SK-MEL-5 (cell line): ENCODE measurements at regions not wholly inside any gene's neighbourhood (a gene's known extent, or its start where the extent isn't known, plus 50 kb on each side); places are given as distances from the start of the nearest gene placed in this dataset.

Source experiments
- DNase-seq: peaks from one replicate; pipeline ENCODE4 v3.0.0-alpha.2; 2016; ENCODE audit warnings: low read depth, low spot score
- in situ Hi-C: cut with HindIII; loops from 2 replicates; pipeline ENCODE4 v1.10.0; 2016; ENCODE audit warnings: low sequenced_read_pairs, high pct_unique_total_duplicates, low pct_unique_long_range_greater_than_20kb

- in situ Hi-C loops, result no loop called here
- DNase-seq, result no peak
Observed at GRCh38 chr15:72968531-72968922, 83.7 kb upstream of the NEO1 start.

GRCh38 chr15:72967811-72968530, 84.3 kb upstream of the NEO1 start:
- no peak for DNase-seq
- in situ Hi-C loops, result no loop called here

DNA sequence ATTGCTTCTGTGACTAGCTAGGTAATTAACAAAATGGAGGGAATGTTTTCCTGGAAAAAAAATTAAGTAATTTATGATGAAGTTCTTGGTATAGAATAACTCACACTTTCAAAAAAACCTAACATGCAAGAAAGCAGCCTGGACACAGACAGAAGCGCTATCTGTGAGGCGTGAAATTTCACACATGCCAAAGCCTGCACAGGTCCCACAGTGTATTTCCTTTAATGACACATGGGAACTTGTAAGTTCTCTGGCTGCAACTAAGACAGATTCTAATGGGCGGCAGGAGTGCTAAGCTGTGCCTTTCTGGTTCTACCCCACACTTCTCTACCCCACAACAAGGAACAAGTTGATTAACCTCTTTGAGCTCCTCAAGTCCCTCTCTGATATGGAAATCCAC, 84.9 kb upstream of the NEO1 start:
- DNase-seq, result no peak
- in situ Hi-C loops, result no loop called here

DNA sequence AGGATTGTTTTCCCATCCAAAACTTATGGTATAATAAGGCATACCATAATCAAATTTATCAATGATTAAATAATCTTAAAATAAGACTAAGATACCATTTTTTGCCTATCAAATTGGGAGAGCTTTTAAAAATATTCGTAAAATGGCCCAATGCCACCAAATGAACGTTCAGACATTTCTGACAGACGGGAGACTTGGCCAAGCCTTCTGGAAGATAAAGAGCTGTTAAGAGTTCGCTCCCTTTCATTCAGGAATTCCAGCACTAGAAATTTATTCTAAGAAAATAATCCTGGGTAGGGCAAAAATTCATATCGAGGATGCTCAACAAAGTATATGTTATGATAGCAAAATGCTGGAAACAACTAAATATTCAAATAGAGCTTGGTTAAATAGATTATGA, 85.6 kb upstream of the NEO1 start:
- in situ Hi-C loops, result no loop called here
- DNase-seq, result no peak

DNA sequence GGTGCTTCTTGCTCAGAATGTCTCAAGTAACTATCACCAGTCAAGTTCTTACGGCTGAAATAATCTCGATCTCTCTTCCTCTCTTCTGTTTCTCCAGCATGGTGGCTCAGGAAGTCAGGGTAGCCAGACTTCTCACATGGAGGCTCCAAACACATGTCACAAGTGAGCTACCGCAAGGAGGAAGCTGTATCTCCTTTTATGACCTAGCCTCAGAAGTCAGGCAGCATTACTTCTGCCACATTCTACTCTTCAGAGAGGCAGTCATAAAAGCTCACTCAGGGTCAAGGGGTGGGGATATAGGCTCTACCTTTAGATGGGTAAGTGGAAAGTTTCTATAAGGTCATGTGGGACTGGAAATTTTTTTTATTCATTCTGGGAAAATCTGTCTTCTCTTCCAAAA, 86.6 kb upstream of the NEO1 start:
- in situ Hi-C loops, result no loop called here

GRCh38 chr15:72964542-72964941, 87.7 kb upstream of the NEO1 start:
- in situ Hi-C loops, result no loop called here

More for the DNA sequence above, 86.6 kb upstream of the NEO1 start:
- DNase-seq, result no peak

DNA sequence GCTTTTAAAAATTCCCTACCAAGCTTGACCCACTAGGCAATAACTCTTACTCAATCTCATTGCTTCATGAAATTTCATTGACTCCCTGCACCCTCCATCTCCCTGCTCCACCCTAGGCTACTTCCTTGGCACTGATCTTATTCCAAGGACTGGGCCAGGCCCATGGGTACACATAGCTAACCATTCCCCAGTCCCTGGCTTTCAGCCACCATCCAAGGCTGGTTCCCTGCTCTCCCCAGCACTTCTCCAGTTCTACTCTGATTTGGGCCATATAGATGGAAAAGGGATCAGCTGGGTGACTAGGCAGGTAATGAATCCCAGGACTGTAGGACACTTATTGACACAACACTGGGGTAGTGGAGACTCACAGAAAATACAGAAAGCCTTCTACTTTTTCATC, 88.1 kb upstream of the NEO1 start:
- in situ Hi-C loops, result no loop called here
- DNase-seq, result no peak

More at GRCh38 chr15:72964542-72964941, 87.7 kb upstream of the NEO1 start:
- DNase-seq, result no peak

GRCh38 chr15:72962054-72962702, 90.1 kb upstream of the NEO1 start:
- no peak for DNase-seq
- in situ Hi-C loops, result no loop called here

DNA sequence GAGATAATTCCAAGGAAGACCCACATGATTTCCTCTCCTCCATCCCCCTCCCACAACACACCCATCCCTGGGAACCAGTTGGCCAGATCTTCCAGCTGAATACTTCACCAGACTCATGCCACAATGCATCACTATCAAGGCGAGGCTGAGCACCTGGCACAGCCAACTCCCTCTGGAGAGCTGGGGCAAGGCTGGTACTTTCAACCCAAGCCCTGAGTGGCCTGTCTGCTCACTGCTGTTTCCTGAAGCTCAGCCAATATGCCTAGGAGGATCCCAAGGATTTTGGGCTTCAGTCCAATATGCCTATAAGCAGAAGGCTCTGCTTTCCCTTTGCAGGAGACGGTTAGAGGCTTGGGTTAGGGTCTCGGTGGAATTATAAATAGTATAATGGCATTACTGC, 90.9 kb upstream of the NEO1 start:
- in situ Hi-C loops, result no loop called here
- DNase-seq, result no peak

DNA sequence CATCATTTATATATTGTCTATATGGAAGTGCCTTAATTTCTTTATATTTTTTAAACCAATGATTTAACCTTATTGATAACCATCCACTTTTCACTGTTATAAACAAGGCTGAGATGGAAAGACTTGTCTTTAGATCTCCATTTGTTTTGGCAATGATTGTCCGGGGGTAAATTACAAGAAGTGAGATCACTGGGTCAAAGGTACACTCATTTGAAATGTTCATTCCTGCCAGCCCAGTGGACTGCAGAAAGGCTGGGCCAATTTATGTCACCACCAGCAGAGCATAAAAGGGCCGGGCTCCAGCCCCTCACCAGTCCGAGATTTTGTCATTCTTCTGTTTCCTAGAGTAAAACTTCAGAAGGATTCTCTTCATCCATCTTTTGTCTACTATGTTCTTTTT, 93.6 kb upstream of the NEO1 start:
- no peak for DNase-seq
- in situ Hi-C loops, result no loop called here

GRCh38 chr15:72953306-72953705, 99.0 kb upstream of the NEO1 start:
- in situ Hi-C loops, result no loop called here
- DNase-seq, result no peak

GRCh38 chr15:72952151-72952550, 100.1 kb upstream of the NEO1 start:
- DNase-seq, result no peak
- in situ Hi-C loops, result no loop called here

- in situ Hi-C loops, result no loop called here
- no peak for DNase-seq
Observed at GRCh38 chr15:72948662-72949061, 103.6 kb upstream of the NEO1 start.

DNA sequence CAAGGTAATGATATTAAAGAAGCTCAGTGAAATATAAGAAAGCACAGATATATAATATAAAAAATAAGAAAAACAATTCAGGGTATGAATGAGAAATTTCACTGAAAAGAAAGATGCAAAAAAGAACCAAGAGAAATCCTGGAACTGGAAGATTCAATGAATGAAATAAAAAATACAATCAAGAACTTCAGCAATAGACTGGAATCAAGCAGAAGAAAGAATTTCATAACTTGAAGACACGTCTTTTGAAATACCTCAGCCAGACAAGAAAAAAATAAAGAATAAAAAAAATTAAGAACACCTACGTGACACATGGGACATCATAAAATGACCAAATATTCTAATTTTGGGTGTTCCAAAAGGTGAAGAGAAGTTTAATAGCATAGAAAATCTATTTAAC, 104.6 kb upstream of the NEO1 start:
- no peak for DNase-seq

DNA sequence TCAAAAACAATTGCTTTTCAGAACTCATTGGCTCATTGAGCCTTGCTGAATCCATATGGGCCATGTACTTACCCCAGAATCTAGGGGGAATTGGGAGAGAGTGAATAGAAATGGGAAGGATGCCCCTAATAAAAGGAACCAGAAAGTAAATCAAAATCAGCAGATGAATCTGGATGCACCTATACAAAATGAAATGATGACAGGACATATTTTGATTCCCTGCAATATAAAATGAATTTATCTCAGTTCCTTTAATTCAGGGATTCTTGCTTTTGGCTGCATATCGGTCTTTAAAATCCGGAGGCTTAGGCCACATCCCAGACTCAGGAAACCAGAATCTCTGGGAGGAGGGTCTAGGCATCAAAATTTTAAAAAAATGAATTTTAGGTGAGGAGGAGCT, 107.7 kb upstream of the NEO1 start:
- in situ Hi-C loops, result no loop called here
- DNase-seq, result no peak

More for the DNA sequence above, 104.6 kb upstream of the NEO1 start:
- in situ Hi-C loops, result no loop called here

GRCh38 chr15:72940229-72940622, 112.0 kb upstream of the NEO1 start:
- in situ Hi-C loops, result no loop called here
- DNase-seq, result no peak

GRCh38 chr15:72939514-72940228, 112.6 kb upstream of the NEO1 start:
- in situ Hi-C loops, result no loop called here

DNA sequence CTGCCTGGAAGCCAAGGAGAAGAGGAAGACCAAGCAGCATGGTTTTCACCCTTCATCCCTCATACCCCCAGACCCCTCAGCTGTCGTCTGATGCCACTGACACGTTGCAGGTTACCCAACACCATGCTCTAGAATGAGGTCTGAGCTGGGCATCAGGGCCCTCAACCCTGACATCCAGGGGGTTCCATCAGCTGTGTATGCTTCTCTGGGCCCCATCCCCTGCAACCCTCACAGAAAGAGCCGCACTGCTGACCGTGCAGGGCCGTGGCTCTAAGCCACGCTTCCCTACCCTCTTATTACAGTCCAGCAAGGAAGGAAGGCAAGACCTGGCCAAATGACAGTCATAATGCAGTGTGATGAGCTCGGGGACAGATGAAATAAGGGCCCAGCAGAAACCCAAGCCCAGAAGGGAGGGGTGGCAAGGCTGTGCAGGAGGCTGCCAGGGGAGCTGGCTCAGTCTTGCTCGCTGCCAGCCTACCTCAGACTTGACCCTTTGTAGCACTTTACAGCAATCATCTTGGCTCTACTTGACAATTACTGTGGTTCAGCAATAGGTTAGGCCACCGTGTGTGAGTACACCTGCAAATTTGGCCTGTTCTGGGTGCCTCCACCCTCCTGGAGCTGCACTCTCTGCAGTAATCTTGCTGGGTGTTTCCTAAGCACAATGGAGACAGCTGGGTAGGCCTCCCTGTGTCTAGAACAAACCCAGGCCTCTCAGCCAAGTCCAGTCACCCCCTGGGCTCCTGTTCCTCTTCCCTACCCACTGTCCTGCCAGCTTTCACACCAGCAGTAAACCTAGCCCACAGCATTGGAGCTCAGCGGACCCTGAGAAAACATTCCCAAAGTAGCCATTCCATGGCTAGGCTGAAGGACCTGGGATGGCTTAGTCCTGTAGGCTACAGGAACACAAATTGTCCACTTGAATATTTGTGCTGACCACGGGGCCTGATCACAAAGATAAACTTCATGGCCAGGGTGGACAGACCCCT, 115.3 kb upstream of the NEO1 start:
- no peak for DNase-seq
- in situ Hi-C loops, result no loop called here

More at GRCh38 chr15:72939514-72940228, 112.6 kb upstream of the NEO1 start:
- DNase-seq, result no peak
